ENCODE measurements at regions not wholly inside any gene's neighbourhood (a gene's known extent, or its start where the extent isn't known, plus 50 kb on each side); places are given as distances from the start of the nearest gene placed in this dataset.

- TF ChIP-seq, protein P1, sequence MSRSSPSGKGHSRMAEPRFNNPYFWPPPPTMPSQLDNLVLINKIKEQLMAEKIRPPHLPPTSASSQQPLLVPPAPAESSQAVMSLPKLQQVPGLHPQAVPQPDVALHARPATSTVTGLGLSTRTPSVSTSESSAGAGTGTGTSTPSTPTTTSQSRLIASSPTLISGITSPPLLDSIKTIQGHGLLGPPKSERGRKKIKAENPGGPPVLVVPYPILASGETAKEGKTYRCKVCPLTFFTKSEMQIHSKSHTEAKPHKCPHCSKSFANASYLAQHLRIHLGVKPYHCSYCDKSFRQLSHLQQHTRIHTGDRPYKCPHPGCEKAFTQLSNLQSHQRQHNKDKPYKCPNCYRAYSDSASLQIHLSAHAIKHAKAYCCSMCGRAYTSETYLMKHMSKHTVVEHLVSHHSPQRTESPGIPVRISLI (CRISPR knock-in tag; IDR thresholded peaks at IDR 0.05; ENCODE audit: borderline replicate concordance) = peak; percentile 82; the same call in 1 of the 2 replicates
- TF ChIP-seq KDM6A (CRISPR knock-in tag; IDR thresholded peaks at IDR 0.05; ENCODE audit: low read depth) (peak; percentile 68), ZNF550 (CRISPR knock-in tag; IDR thresholded peaks at IDR 0.05; ENCODE audit: borderline replicate concordance) (no peak), ZMYM3 (CRISPR knock-in tag; IDR thresholded peaks at IDR 0.05) (peak; percentile 96), MZF1 (CRISPR knock-in tag; IDR thresholded peaks at IDR 0.05; ENCODE audit: borderline replicate concordance) (no peak), MED1 (CRISPR knock-in tag; IDR thresholded peaks at IDR 0.05) (peak; percentile 75), NCOA2 (CRISPR knock-in tag; IDR thresholded peaks at IDR 0.05) (peak; percentile 93), SMAD3 (CRISPR knock-in tag; IDR thresholded peaks at IDR 0.05) (0 out of 2 replicates have a peak, but pooled peaks have one; percentile 54), BCL6 (CRISPR knock-in tag; IDR thresholded peaks at IDR 0.05) (peak; percentile 90), ZNF558 (CRISPR knock-in tag; IDR thresholded peaks at IDR 0.05; ENCODE audit: borderline replicate concordance) (no peak), HMG20A (CRISPR knock-in tag; IDR thresholded peaks at IDR 0.05; ENCODE audit: borderline replicate concordance) (peak; percentile 97), FOXA3 (CRISPR knock-in tag; IDR thresholded peaks at IDR 0.05) (peak; percentile 99), MAX (IDR thresholded peaks at IDR 0.05) (peak; percentile 38; the same call in 1 of the 2 replicates), RBFOX2 (IDR thresholded peaks at IDR 0.05; ENCODE audit: low read depth, low read length) (no peak), DPF2 (CRISPR knock-in tag; IDR thresholded peaks at IDR 0.05; ENCODE audit: borderline replicate concordance, low read depth) (peak; percentile 95), ISL2 (CRISPR knock-in tag; IDR thresholded peaks at IDR 0.05) (peak; percentile 96), HMG20B (CRISPR knock-in tag; conservative IDR thresholded peaks at IDR 0.05) (0 out of 2 replicates have a peak, but pooled peaks have one; percentile 71), RBM22 (optimal IDR thresholded peaks at IDR 0.05; ENCODE audit: low read length) (no peak), ATF5 (CRISPR knock-in tag; IDR thresholded peaks at IDR 0.05; ENCODE audit: low read depth) (no peak), PRDM15 (CRISPR knock-in tag; IDR thresholded peaks at IDR 0.05) (no peak)
- TF ChIP-seq, protein P2, sequence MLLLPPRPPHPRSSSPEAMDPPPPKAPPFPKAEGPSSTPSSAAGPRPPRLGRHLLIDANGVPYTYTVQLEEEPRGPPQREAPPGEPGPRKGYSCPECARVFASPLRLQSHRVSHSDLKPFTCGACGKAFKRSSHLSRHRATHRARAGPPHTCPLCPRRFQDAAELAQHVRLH (CRISPR knock-in tag; IDR thresholded peaks at IDR 0.05; ENCODE audit: borderline replicate concordance, low read depth) = 0 out of 2 replicates have a peak, but pooled peaks have one; percentile 32
- TF ChIP-seq, protein P3, sequence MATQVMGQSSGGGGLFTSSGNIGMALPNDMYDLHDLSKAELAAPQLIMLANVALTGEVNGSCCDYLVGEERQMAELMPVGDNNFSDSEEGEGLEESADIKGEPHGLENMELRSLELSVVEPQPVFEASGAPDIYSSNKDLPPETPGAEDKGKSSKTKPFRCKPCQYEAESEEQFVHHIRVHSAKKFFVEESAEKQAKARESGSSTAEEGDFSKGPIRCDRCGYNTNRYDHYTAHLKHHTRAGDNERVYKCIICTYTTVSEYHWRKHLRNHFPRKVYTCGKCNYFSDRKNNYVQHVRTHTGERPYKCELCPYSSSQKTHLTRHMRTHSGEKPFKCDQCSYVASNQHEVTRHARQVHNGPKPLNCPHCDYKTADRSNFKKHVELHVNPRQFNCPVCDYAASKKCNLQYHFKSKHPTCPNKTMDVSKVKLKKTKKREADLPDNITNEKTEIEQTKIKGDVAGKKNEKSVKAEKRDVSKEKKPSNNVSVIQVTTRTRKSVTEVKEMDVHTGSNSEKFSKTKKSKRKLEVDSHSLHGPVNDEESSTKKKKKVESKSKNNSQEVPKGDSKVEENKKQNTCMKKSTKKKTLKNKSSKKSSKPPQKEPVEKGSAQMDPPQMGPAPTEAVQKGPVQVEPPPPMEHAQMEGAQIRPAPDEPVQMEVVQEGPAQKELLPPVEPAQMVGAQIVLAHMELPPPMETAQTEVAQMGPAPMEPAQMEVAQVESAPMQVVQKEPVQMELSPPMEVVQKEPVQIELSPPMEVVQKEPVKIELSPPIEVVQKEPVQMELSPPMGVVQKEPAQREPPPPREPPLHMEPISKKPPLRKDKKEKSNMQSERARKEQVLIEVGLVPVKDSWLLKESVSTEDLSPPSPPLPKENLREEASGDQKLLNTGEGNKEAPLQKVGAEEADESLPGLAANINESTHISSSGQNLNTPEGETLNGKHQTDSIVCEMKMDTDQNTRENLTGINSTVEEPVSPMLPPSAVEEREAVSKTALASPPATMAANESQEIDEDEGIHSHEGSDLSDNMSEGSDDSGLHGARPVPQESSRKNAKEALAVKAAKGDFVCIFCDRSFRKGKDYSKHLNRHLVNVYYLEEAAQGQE (IDR thresholded peaks at IDR 0.05; ENCODE audit: borderline replicate concordance in 1 of 2, low read depth in 1 of 2, low read length in 2 of 2) = 0 out of 4 replicates have a peak, but pooled peaks of 1 of the 2 experiments have one; percentile 44
Observed at GRCh38 chr9:86405086-86405491, 50.9 kb upstream of the TUT7 start (continued).

All from HepG2 (cell line).